HG02938 (cell line): ENCODE measurements at regions not wholly inside any gene's neighbourhood (a gene's known extent, or its start where the extent isn't known, plus 50 kb on each side); places are given as distances from the start of the nearest gene placed in this dataset.
"Not testable (repeated sequence)": the region's sequence is repeated elsewhere in the genome, so short reads cannot be mapped to it uniquely, and the experiment has no call there.

Source experiments
- ATAC-seq: cut with Tn5 transposase; IDR thresholded peaks from one replicate; pipeline ENCODE4 v1.9.1; 2021; ENCODE audit warnings: mild to moderate bottlenecking, moderate library complexity; ENCODE audit not compliant: unreplicated experiment

GRCh38 chr4:186813377-186814068 is 89.9 kb upstream of the FAT1 start:
- ATAC-seq = no peak

GRCh38 chr4:186814535-186815070 is 90.9 kb upstream of the FAT1 start:
- ATAC-seq = no peak

GRCh38 chr4:186819342-186820086 is 95.9 kb upstream of the FAT1 start:
- ATAC-seq = no peak

- ATAC-seq = no peak
Observed at GRCh38 chr4:186820391-186820891, 96.8 kb upstream of the FAT1 start.

- no peak for ATAC-seq
Observed at GRCh38 chr4:186823989-186824388, 100.3 kb upstream of the FAT1 start.

- no peak for ATAC-seq
Observed at GRCh38 chr4:186825069-186825468, 101.4 kb upstream of the FAT1 start.

- ATAC-seq = no peak
Observed at GRCh38 chr4:186826006-186826405, 102.3 kb upstream of the FAT1 start.

GRCh38 chr4:186826846-186827533 is 103.3 kb upstream of the FAT1 start:
- no peak for ATAC-seq

- ATAC-seq = no peak
Observed at GRCh38 chr4:186827534-186827897, 103.9 kb upstream of the FAT1 start.

GRCh38 chr4:186829097-186829496 is 105.4 kb upstream of the FAT1 start:
- ATAC-seq = no peak

GRCh38 chr4:186829740-186830449 is 106.2 kb upstream of the FAT1 start:
- ATAC-seq = no peak

- no peak for ATAC-seq
Observed at GRCh38 chr4:186831574-186831973, 107.9 kb upstream of the FAT1 start.

- no peak for ATAC-seq
Observed at GRCh38 chr4:186832906-186833305, 109.2 kb upstream of the FAT1 start.

GRCh38 chr4:186837463-186837862 is 113.8 kb upstream of the FAT1 start:
- ATAC-seq = not testable (repeated sequence)

- ATAC-seq = no peak
Observed at GRCh38 chr4:186838295-186838694, 114.6 kb upstream of the FAT1 start.

GRCh38 chr4:186839122-186840037 is 115.7 kb upstream of the FAT1 start:
- peak; percentile 72 for ATAC-seq

- no peak for ATAC-seq
Observed at GRCh38 chr4:186840222-186840701, 116.6 kb upstream of the FAT1 start.

- ATAC-seq = no peak
Observed at GRCh38 chr4:186840771-186841301, 117.2 kb upstream of the FAT1 start.

- no peak for ATAC-seq
Observed at GRCh38 chr4:186844059-186844681, 120.5 kb upstream of the FAT1 start.
